Left ventricle myocardium inferior (tissue), 1 donor: ENCODE measurements at regions not wholly inside any gene's neighbourhood (a gene's known extent, or its start where the extent isn't known, plus 50 kb on each side); places are given as distances from the start of the nearest gene placed in this dataset.
A peak's percentile ranks its signal among the peaks of the same experiment; 100 is the strongest.
"Not testable (repeated sequence)": the region's sequence is repeated elsewhere in the genome, so short reads cannot be mapped to it uniquely, and the experiment has no call there.

ENCODE experiments used
- DNase-seq: peaks from one replicate; pipeline ENCODE4 v3.0.0-alpha.2; 2020
- H3K27ac ChIP-seq: fragments of 200-600 bp; replicated peaks from 2 replicates; pipeline ENCODE4 v1.8.0; 2021
- H3K27me3 ChIP-seq: fragments of 200-600 bp; 2 replicates; pipeline ENCODE4 v1.8.0; 2021; ENCODE audit warnings: low read depth
- H3K36me3 ChIP-seq: fragments of 200-600 bp; 2 replicates; pipeline ENCODE4 v1.8.0; 2021
- H3K4me1 ChIP-seq: fragments of 200-600 bp; 2 replicates; pipeline ENCODE4 v1.8.0; 2021
- H3K4me3 ChIP-seq: fragments of 200-600 bp; 2 replicates; pipeline ENCODE4 v1.8.0; 2021; ENCODE audit warnings: mild to moderate bottlenecking, moderate library complexity
- H3K9me3 ChIP-seq: fragments of 200-600 bp; replicated peaks from 2 replicates; pipeline ENCODE4 v1.8.0; 2021
- intact Hi-C: fragments of 100-400 bp; cut with micrococcal nuclease; formaldehyde crosslinking; loops from one replicate; pipeline ENCODE4 v1.11.0; 2022
- donor health status: DM: no; HTN: yes; CAD: no; lungs with severe emphysema.

GRCh38 chr12:9310645-9311044 lies 102.5 kb upstream of the PZP start:
- H3K4me1 ChIP-seq, intact Hi-C loops, H3K27me3 ChIP-seq, H3K9me3 ChIP-seq, DNase-seq, H3K27ac ChIP-seq, H3K4me3 ChIP-seq: not testable (repeated sequence)
- H3K36me3 ChIP-seq, result peaks cover 12% of the 10 kb centered on the region

GRCh38 chr12:9309749-9310148 lies 101.6 kb upstream of the PZP start:
- H3K4me1 ChIP-seq, H3K27me3 ChIP-seq, H3K9me3 ChIP-seq, H3K4me3 ChIP-seq, intact Hi-C loops, H3K27ac ChIP-seq, DNase-seq: not testable (repeated sequence)
- H3K36me3 ChIP-seq, result peaks cover 12% of the 10 kb centered on the region

GRCh38 chr12:9308745-9309144 lies 100.5 kb upstream of the PZP start:
- H3K9me3 ChIP-seq, intact Hi-C loops, H3K27me3 ChIP-seq, DNase-seq, H3K4me1 ChIP-seq, H3K4me3 ChIP-seq, H3K27ac ChIP-seq: not testable (repeated sequence)
- peaks cover 12% of the 10 kb centered on the region for H3K36me3 ChIP-seq

- H3K4me1 ChIP-seq, intact Hi-C loops, H3K27me3 ChIP-seq, H3K27ac ChIP-seq, H3K4me3 ChIP-seq, DNase-seq, H3K9me3 ChIP-seq: not testable (repeated sequence)
- H3K36me3 ChIP-seq, result peaks cover 12% of the 10 kb centered on the region
Measured at GRCh38 chr12:9308163-9308562, 100.0 kb upstream of the PZP start.

GRCh38 chr12:9307255-9307654 lies 99.1 kb upstream of the PZP start:
- H3K27ac ChIP-seq, DNase-seq, H3K27me3 ChIP-seq, H3K9me3 ChIP-seq, H3K4me3 ChIP-seq, H3K4me1 ChIP-seq, intact Hi-C loops: not testable (repeated sequence)
- H3K36me3 ChIP-seq, result peaks cover 12% of the 10 kb centered on the region

- H3K27me3 ChIP-seq, H3K4me1 ChIP-seq, H3K4me3 ChIP-seq, H3K27ac ChIP-seq, H3K36me3 ChIP-seq, intact Hi-C loops, H3K9me3 ChIP-seq, DNase-seq: not testable (repeated sequence)
Measured at GRCh38 chr12:9306004-9306403, 97.8 kb upstream of the PZP start.

GRCh38 chr12:9304540-9304939 lies 96.3 kb upstream of the PZP start:
- H3K4me3 ChIP-seq, H3K36me3 ChIP-seq, H3K4me1 ChIP-seq, H3K9me3 ChIP-seq, H3K27ac ChIP-seq, H3K27me3 ChIP-seq, intact Hi-C loops, DNase-seq: not testable (repeated sequence)

- H3K4me3 ChIP-seq, intact Hi-C loops, H3K9me3 ChIP-seq, H3K27me3 ChIP-seq, H3K36me3 ChIP-seq, H3K4me1 ChIP-seq, H3K27ac ChIP-seq, DNase-seq: not testable (repeated sequence)
Measured at GRCh38 chr12:9295872-9296271, 87.7 kb upstream of the PZP start.

- H3K4me3 ChIP-seq, H3K27me3 ChIP-seq, H3K4me1 ChIP-seq, H3K36me3 ChIP-seq, DNase-seq, H3K9me3 ChIP-seq, H3K27ac ChIP-seq, intact Hi-C loops: not testable (repeated sequence)
Measured at GRCh38 chr12:9294072-9294620, 86.0 kb upstream of the PZP start.

- intact Hi-C loops, H3K4me3 ChIP-seq, H3K9me3 ChIP-seq, H3K36me3 ChIP-seq, DNase-seq, H3K4me1 ChIP-seq, H3K27ac ChIP-seq, H3K27me3 ChIP-seq: not testable (repeated sequence)
Measured at GRCh38 chr12:9293391-9293790, 85.2 kb upstream of the PZP start.

- intact Hi-C loops, H3K36me3 ChIP-seq: not testable (repeated sequence)
Measured at GRCh38 chr12:9289984-9290383, 81.8 kb upstream of the PZP start.

GRCh38 chr12:9284724-9285123 lies 76.5 kb upstream of the PZP start:
- DNase-seq, H3K9me3 ChIP-seq, H3K36me3 ChIP-seq, intact Hi-C loops, H3K27ac ChIP-seq, H3K27me3 ChIP-seq, H3K4me1 ChIP-seq: not testable (repeated sequence)
- peak overlapping the region; percentile 73 for H3K4me3 ChIP-seq

More at GRCh38 chr12:9289984-9290383, 81.8 kb upstream of the PZP start:
- H3K4me3 ChIP-seq, DNase-seq, H3K4me1 ChIP-seq, H3K27ac ChIP-seq, H3K27me3 ChIP-seq, H3K9me3 ChIP-seq: not testable (repeated sequence)

- Histone ChIP-seq H3K27ac (peak overlapping the region; percentile 91), H3K4me3 (peak overlapping the region; percentile 73)
- H3K4me1 ChIP-seq, H3K36me3 ChIP-seq, H3K27me3 ChIP-seq, intact Hi-C loops, H3K9me3 ChIP-seq: not testable (repeated sequence)
- peak; percentile 18 for DNase-seq
Measured at GRCh38 chr12:9284197-9284596, 76.0 kb upstream of the PZP start.

- intact Hi-C loops, H3K27me3 ChIP-seq, H3K36me3 ChIP-seq, H3K9me3 ChIP-seq, H3K4me1 ChIP-seq: not testable (repeated sequence)
- Histone ChIP-seq H3K27ac (peak overlapping the region; percentile 91), H3K4me3 (peak overlapping the region; percentile 73)
- DNase-seq, result peak; percentile 90
Measured at GRCh38 chr12:9283346-9284095, 75.3 kb upstream of the PZP start.
